ENCODE measurements at regions not wholly inside any gene's neighbourhood (a gene's known extent, or its start where the extent isn't known, plus 50 kb on each side); places are given as distances from the start of the nearest gene placed in this dataset.

GRCh38 chr19:5235458-5236219 is 105.0 kb downstream of the PTPRS start:
- ATAC-seq = no peak

- ATAC-seq = no peak
These were observed 106.2 kb downstream of the PTPRS start for GRCh38 chr19:5234412-5234811.

GRCh38 chr19:5232798-5233505 is 107.7 kb downstream of the PTPRS start:
- ATAC-seq = no peak

- no peak for ATAC-seq
These were observed 108.5 kb downstream of the PTPRS start for GRCh38 chr19:5231857-5232678.

GRCh38 chr19:5230730-5231555 is 109.7 kb downstream of the PTPRS start:
- ATAC-seq = no peak

GRCh38 chr19:5229778-5230335 is 110.8 kb downstream of the PTPRS start:
- ATAC-seq = no peak

- no peak for ATAC-seq
These were observed 111.5 kb downstream of the PTPRS start for GRCh38 chr19:5228932-5229777.

GRCh38 chr19:5228490-5228889 is 112.1 kb downstream of the PTPRS start:
- ATAC-seq = no peak

- no peak for ATAC-seq
These were observed 114.9 kb downstream of the PTPRS start for GRCh38 chr19:5225486-5226345.

- ATAC-seq = no peak
These were observed 116.1 kb downstream of the PTPRS start for GRCh38 chr19:5224480-5224879.

- ATAC-seq = no peak
These were observed 117.7 kb downstream of the PTPRS start for GRCh38 chr19:5222821-5223321.

- ATAC-seq = no peak
These were observed 118.4 kb downstream of the PTPRS start for GRCh38 chr19:5222178-5222577.

- ATAC-seq = no peak
These were observed 119.7 kb downstream of the PTPRS start for GRCh38 chr19:5220866-5221265.

GRCh38 chr19:5220361-5220760 is 120.3 kb downstream of the PTPRS start:
- no peak for ATAC-seq

GRCh38 chr19:5219551-5220304 is 120.9 kb downstream of the PTPRS start:
- ATAC-seq = no peak

GRCh38 chr19:5218963-5219530 is 121.6 kb downstream of the PTPRS start:
- no peak for ATAC-seq

- ATAC-seq = no peak
These were observed 122.3 kb downstream of the PTPRS start for GRCh38 chr19:5218255-5218855.

GRCh38 chr19:5217171-5217570 is 123.4 kb downstream of the PTPRS start:
- ATAC-seq = no peak
